GM12865 (cell line): ENCODE measurements at regions not wholly inside any gene's neighbourhood (a gene's known extent, or its start where the extent isn't known, plus 50 kb on each side); places are given as distances from the start of the nearest gene placed in this dataset.

ENCODE experiments used
- DNase-seq: peaks from one replicate; pipeline ENCODE4 v3.0.0; 2010; ENCODE audit warnings: low read depth
- H3K4me3 ChIP-seq: 2 replicates; pipeline ENCODE4 v1.5.1; 2011; ENCODE audit warnings: mild to moderate bottlenecking, low read depth, low read length, control low read depth
- TF ChIP-seq, protein P1 (sequence below): IDR thresholded peaks from 2 replicates; pipeline ENCODE4 v1.5.1; 2011; ENCODE audit warnings: low read length, control low read depth, low read depth, inconsistent platforms; ENCODE audit not compliant: insufficient read depth; ENCODE audit errors: missing control alignments

DNA sequence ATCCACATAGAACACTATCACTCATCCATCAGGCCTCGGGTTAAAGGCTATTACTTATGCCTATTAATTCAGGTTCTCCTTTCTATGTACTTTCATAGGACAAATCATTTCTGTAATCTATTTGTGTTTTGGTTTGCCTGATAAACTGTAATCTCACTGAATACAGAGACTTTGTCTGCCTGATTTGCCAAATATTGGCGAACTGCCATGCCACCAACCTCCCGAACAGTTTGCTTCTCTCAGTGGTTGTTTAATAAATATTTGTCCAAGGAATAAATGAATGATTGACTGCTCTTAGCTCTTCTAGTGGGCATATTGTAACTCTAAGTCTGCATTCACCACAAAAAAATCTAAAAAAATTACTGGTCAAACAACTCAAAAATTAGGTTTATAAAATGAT is 170.1 kb upstream of the ZFP64 start:
- H3K4me3 ChIP-seq, result no peak overlapping the region
- DNase-seq, result no peak
- TF ChIP-seq, protein P1, sequence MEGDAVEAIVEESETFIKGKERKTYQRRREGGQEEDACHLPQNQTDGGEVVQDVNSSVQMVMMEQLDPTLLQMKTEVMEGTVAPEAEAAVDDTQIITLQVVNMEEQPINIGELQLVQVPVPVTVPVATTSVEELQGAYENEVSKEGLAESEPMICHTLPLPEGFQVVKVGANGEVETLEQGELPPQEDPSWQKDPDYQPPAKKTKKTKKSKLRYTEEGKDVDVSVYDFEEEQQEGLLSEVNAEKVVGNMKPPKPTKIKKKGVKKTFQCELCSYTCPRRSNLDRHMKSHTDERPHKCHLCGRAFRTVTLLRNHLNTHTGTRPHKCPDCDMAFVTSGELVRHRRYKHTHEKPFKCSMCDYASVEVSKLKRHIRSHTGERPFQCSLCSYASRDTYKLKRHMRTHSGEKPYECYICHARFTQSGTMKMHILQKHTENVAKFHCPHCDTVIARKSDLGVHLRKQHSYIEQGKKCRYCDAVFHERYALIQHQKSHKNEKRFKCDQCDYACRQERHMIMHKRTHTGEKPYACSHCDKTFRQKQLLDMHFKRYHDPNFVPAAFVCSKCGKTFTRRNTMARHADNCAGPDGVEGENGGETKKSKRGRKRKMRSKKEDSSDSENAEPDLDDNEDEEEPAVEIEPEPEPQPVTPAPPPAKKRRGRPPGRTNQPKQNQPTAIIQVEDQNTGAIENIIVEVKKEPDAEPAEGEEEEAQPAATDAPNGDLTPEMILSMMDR, result no peak

DNA sequence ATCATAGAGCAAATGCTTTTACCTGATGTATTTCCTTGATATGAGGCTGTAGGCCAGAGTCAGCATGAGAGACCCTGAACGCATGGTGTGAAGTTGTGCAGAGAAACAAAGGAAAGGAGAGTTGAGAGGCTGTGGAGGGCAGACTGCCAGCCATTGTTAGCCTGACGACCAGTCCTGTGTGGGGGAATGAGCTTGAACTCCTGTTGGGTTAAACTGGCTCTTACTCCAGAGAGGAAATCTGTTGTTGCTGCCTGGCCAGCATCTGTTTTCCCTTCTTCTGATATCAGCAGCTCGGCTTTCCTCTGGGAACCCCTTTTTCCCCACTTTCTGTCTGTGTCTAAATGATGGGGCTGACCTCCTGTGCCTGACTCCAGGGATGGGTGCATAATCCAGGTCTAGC is 158.2 kb upstream of the ZFP64 start:
- TF ChIP-seq, protein P1, result no peak
- no peak overlapping the region for H3K4me3 ChIP-seq
- no peak for DNase-seq

DNA sequence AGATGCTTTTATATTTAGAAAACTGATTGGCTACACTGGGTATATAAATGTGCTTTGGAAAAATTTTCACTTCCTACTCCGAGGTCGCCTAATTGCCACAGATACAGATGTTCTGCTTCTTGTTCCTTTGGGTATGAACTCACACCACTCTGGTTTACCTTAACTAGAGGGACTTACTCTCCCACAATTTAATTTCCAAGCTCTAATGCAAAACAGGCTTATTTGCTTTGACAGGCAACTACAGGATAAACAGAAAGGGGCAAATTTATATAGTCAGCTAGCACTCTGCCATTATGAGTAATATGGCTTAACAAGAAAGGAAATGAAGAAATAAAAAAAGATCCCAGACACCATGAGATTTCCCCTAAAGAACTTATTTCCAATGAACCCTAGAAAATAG is 156.9 kb upstream of the ZFP64 start:
- no peak for DNase-seq
- TF ChIP-seq, protein P1, result no peak

DNA sequence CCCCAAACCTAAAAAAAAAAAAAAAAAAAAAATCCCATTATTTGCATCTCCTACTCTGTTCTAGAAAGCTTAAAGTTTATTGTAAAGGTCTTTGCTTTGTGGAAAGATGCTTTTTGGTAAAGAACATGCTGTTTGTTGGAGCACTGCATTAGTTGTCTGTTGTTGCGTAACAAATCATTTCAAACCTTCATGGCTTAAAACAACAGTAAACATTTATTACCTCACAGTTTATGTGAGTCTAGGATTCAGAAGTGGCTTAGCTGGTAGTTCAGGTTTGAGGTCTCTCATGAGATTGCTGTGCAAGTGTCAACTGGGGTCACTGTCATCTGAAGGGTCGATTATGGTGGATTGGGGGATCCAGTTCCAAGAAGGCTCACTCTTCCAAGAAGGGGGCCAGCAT is 155.2 kb upstream of the ZFP64 start:
- H3K4me3 ChIP-seq, result no peak overlapping the region
- TF ChIP-seq, protein P1, result no peak
- no peak for DNase-seq

More for the DNA sequence above, 156.9 kb upstream of the ZFP64 start:
- no peak overlapping the region for H3K4me3 ChIP-seq

DNA sequence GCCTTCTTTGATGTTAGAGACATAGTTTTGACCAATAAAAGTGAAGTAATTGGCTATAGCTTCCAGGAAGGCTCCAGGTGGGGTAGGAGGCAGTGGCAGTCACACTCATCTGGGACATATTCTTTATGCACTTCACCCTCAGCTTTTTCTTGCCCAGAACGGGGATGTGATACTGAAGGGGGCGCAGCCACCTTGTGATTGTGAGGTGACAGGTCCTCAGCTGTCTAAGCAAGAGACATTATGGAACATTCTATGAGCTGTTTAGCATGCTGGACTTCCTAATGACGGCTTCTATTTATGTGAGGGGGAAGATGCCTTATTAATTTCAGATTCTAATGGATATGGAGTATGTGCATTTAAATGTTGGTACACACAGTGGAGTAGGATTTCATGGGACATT is 151.3 kb upstream of the ZFP64 start:
- H3K4me3 ChIP-seq, result no peak overlapping the region
- DNase-seq, result no peak
- TF ChIP-seq, protein P1, result no peak

DNA sequence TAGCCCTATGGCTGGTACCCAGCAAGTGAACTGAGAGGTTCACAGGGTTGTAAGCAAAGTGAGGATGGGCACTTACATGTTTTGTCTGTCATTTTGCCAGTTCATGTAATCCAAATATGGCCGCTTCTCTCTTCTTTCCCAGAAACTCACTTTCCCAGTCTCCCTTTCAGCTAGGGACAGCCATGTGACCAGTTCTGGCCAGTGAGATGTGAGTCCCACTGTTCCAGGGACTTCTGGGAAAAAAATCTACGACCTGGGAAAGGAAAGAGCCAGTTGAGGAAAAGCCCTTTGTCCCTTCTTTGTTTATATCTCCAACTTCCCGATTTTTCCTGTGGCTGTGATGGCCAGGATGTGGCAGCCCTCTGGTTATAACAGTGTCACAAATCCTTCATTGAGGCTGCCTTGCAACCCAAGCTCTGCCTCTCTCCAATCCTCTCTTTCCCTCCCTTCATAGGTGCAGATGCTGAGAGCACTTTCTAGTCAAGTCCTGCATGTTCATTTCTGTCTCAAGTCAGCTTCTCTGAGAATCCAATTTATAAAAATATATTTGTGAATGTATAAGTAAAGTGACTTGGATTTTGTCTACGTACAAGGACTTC is 148.6 kb upstream of the ZFP64 start:
- no peak overlapping the region for H3K4me3 ChIP-seq
- TF ChIP-seq, protein P1, result no peak
- DNase-seq, result no peak

DNA sequence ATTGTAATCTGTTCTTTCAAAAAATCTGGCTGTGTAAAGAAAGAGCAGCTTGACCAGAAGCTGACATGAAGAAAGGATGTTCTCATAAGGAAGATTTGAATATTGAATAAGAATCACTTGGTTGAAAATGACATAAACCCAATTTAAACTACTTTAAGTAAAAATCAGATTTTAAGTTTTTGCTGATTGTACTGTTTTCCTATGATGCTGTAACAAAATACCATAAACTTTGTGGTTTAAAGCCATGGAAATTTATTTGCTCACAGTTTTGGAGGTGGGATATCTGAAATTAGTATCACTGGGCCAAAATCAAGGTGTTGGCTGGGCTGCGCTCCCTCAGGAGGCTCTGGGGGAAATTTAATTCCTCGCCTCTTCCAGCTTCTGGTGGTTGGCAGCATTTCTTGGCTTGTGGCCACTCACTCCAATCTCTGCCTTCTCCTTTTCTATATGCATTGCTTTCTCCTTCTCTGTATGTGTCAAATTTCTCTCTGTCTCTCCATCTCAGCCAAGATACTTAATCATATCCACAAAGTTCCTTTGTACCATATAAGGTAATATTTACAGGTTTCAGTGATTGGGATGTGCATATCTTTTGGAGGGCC is 141.2 kb upstream of the ZFP64 start:
- TF ChIP-seq, protein P1, result no peak
- no peak for DNase-seq
- H3K4me3 ChIP-seq, result no peak overlapping the region
